HG02943 (cell line): ENCODE measurements at regions not wholly inside any gene's neighbourhood (a gene's known extent, or its start where the extent isn't known, plus 50 kb on each side); places are given as distances from the start of the nearest gene placed in this dataset.
"Not testable (repeated sequence)": the region's sequence is repeated elsewhere in the genome, so short reads cannot be mapped to it uniquely, and the experiment has no call there.

ENCODE experiments used
- ATAC-seq: cut with Tn5 transposase; IDR thresholded peaks from one replicate; pipeline ENCODE4 v1.9.1; 2021; ENCODE audit warnings: mild to moderate bottlenecking, low read depth, moderate library complexity; ENCODE audit not compliant: unreplicated experiment

DNA sequence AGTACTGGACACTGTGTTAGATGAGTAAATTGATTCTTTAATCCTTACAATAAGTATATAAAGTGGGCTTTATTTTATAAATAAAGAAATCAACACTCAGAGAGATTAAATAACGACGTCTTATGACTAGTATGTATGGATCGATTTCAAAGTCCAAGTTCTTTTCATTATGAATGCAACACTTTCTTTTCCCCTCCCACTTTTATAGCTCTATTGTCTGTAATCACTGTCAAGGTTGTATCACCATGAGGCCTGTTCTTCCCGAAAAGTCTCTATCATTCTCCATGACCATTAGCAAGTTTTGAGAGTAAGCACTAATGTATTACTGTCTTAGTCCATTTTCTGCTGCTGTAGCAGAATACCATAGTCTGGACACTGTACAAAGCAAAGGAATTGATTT lies 228.4 kb downstream of the TLR4 start:
- ATAC-seq: no peak

DNA sequence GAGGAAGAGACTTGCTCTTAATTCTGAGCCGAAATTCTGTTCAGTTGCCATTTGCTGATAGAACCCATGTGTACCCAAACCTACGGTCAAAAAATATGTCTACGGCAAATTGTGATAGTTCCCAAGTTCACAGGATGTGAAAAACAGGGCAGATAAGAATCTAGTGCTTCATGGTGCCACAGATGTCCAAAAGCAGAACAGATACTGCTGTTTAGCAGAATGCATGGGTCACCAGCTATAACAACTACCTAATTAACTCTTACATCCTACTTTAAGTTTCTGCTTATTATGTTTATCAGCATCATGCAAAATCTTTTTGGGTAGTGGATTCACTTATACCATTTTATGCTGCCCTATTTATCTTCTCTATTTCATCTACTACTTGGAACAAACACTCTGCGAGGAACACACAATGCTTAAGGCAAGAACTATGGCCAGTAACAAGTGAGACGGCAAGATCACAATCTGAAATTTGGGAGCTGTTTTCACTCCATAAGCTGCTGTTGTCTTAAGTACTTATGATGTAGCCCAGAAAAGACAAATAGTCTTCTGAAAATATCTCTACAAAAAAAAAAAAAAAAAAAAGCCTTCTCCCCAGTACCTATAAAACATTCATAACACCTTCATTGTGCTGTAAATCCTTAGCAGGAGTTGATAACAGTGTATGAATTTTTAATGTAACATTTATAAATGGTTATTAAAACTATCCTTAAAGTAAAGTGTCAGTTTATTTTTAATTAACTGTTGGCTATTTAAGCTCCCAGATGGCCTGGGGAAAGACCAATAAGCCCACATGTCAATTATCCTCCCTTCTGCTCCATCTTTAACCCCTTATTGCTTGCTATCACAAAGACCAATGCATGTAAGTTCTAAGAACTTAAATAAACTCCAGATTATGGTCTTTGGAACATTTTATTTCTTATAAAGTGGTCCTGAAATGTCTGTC lies 232.3 kb downstream of the TLR4 start:
- ATAC-seq: peak; percentile 99

DNA sequence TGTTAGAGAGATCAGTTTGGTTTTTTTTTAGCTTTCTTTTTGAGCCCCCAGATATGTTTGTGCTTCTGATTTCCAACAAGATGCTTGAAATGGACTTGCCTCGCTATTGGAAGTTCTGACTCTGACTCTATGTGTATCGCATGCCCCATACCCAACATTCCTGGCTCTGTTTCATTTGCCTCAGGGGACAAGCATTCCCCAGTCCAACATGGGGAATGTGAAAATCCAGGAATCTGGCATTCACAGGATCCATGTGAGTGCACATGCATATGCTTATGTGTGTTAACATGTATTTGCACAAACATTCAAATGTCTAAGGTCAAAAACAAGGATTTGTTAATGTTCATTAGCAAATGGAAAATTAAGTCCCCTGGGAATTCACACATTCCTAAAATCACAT lies 233.9 kb downstream of the TLR4 start:
- no peak for ATAC-seq

DNA sequence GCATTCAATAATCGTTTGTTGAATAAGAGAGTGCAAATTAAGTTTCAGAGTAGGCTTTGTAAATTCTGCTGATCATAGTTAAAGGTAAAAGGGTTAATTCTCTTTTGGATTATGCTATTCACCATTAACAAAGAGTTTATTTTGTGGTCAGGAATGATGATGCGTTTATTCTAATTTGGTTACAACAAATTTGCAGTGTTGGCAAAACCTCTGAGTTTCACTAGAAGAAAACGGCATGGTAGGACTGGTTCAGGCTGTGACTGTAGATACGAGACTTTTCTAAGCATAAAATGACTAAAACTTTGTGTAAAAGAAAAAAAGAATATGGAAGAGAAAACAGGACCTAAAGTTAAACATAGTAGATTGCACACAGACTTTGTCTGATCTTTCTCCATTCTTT lies 234.7 kb downstream of the TLR4 start:
- ATAC-seq: no peak

DNA sequence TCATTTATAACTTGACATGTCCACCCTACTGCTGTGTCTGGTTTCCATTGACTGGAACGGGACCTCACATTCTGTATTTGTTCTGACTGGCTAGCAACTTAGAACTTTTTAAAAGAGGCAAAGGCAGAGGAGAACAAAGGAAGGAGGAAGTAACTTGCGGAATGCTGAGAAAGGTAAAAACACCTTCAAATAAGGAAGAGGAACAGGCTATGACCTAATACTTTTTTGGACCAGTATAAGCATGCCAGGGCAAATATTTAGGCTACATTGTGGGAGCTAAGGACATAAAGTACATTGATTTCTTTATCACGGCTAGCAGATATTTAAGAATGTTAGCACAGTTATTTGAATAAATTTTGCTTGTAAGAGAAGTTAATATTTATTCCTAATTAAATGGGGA lies 240.5 kb downstream of the TLR4 start:
- ATAC-seq: not testable (repeated sequence)

DNA sequence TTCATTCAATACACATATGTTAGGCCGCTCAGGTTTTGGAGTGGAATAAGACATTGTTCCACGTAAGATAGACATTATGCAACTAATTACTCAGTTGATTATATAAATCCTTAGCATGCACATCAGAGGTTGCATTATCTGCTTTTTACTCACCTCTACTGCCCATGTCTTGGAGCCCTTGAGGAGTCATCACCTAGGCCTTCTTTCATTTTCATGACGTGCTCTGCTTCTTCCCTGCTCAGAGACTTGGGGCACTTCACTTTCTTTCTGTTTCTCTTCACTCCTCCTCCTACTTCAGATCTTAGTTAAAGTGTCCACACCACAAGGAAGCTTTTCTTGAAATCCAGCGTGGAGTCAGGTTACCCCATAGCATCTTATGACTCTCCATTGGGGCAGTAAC lies 241.1 kb downstream of the TLR4 start:
- ATAC-seq: no peak

DNA sequence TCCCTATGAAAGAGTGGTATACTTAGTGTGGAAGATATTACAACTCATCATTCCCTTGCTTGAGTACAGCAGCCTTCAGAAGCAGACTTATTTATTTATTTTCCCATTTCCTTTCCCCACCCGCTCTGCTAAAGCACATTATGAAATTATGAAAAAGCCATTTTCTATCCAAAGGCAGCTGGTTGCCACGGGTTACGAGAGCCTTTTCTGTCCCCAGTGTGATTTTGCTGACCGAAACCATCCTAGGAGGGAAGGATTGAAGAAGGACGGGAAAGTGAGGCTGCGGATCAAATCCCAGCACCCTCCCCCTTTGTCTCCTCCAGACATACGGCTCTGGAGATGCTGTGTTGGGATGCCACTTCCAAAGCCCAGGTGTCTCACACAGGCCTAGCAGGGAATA lies 246.9 kb downstream of the TLR4 start:
- ATAC-seq: no peak

DNA sequence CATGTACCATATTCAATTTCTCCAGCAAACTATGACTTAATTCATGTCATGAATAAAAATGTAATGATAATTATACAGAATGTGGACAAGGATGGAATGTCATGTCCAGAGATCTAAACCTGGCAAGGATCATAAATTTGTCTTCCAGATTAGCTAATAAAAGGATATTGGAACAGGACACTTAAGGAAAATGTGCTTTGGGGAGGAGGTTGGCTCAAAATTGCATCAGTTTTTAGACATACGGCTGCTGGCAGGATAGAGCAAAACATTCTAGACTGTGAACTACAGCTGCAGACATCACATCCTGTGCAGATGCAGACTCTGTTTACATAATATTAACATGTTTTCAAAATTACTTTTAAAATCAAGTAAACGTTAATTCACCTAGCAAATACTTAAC lies 248.4 kb downstream of the TLR4 start:
- no peak for ATAC-seq

DNA sequence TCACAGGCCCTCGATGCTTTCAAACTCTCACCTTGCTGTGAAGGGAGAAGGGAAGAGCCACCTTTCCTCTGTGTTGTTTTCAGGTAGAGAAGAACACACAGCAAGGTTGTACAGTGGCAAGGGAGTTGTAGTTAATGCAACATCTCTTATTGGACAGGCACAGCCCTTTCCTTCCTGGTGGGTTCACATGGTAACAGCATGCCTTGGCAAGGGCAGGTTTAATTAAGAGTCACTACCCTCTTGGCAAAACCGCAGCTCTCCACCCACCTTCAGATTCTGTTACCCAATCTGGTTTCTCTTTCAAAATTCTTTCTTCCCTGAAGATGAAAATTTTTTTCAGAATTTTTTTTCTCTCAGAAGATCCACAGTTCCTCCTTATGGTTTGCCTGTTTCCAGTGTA lies 253.1 kb downstream of the TLR4 start:
- no peak for ATAC-seq

DNA sequence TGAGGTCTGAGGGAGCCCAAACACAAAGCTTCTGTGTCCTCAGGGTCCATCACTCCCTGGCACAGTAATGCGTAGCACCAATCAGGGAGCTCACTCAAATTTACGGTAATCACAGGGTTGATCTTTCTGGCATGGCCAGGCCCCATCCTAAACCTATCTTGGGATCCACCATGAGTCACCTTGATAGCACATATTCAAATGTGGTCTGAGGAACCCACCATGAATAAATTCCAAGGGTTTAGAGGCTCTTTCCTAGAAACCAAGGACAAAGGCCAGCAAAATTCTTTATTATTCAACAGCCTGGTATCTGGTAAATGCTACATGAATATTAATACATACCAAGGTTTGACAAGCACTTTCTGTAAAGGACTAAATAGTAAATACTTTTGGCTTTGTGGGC lies 254.5 kb downstream of the TLR4 start:
- no peak for ATAC-seq

DNA sequence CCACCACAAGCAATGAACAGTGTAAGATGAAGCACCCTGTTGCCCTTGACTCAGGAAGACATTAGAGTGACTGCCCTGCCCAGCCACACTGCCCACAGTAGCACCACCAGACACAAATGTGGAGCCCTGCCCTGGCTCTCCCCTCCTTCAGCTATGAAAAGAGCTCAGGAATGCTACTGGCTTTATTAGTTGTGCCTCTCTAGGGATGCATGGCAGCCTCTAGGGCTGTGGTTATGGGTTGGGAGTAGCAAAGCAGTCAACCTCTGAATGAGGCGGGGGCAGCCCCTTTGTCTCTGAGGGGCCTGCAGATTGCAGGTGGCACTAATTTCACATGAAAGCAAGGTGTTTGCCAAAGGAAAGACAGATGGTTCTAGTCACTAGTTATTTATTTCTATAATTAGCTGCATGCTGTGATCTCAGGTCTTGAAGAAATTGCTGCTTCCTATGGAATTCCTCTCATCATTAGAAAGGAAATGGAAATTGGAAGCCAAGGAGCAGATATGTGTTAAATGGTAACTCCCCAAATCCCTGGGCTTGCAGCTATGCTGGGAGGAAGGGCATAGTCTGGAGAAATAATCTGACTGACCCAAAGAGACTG lies 259.4 kb downstream of the TLR4 start:
- no peak for ATAC-seq

DNA sequence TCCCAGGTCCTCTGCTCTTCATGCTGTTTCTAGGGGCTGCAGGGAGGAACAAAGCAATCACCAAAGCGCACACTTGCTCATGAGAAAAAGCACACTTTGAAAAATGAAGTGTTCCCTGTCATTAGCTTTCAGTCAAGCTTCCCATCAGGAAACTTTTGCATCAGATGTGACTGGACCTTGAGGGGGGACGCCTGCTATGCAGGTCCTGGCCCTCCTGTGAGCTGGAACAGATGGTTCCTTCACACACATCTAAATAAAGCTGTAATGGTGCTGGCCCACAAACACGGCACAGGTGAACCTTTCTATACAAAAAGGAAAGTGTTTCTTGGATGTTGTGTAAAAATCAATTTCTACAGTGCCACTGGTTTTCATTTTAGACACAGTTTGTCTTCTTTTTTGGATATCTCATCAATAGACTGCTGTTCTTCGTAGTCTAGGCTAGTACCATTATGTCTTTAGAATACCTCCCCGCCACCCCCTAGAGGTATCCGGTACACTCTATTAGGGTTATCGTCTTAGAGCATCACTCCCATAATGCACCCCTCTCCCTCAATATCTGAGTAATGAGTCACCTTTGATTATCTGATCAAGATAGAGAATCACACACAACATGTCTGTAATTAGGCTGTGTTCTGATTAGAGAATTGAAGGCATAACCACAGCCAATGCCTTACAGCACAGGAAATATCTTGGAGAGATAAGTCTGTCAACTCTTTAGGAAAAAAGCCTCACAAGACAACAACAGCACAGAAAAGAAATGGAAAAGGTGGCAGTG lies 266.3 kb downstream of the TLR4 start:
- ATAC-seq: no peak

DNA sequence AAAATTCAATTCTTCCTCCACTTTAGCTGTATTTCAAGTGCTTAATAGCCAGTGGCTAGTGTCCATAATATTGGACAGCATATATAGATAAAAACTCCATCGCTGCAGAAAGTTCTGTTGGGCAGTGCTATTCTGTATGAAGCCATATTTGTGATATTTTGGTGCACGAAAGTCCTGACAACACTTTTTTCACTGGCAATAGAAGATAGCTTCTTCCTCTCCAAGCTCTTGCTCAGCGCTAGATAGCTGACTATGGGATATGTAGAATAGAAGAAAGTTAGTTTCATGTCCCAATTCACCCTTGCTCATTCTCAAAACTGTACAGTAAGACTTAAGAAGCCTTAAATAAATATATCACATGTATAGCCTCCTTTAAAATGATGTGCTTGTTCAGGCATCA lies 269.9 kb downstream of the TLR4 start:
- no peak for ATAC-seq

DNA sequence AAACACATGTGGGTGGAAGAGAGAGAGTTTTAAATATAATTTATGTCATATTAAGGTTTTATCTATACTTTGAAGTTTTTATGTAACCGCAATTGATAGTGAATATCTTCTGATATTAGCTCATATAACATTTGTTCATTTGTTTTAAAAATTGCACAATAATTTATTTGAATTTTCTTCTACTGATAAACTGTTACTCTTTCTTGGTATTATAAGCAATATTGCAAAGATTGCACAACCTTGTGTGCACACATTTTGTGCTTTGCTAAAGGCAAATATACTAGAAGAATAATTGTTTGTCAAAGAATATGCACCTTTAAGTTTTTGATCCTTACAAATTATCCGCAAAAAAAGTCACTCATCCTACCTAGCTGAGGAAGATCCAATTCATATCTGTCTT lies 275.7 kb downstream of the TLR4 start:
- no peak for ATAC-seq

DNA sequence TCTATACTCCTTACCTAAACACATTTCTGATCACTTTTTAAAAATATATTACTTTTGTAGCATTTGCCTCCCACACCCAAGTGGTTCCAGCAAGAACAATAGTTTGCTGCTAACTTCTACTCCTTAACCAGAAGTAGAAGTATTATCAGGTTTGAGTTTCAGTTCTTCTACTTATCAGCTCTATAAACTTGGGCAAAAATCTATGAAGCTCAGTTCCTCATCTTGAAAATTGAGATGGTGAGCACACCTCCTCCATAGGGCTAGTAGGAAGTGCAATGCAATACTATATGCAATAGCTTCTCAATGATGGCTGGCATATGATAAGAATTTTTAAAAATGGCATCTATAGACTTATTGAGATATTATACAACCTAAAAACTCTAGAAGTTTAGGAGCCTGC lies 283.7 kb downstream of the TLR4 start:
- ATAC-seq: no peak

DNA sequence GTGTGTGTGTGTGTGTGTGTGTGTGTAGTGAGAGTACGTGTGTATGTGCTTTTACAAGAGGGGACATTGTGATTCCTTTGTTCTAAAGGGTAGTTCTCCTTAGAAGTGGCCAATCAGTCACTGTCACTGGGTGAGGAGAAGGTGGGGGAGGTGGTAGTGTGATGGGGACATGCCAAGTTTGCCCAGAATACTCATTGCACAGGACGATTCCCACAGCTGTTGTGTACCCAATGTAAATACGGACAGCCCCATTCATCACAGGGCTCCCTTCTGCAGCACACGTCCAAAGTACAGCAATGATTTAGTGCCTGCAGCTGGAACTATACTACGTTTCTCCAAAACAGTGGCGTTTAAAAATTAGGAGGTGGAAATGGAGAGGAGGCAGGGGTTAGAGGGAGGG lies 287.8 kb downstream of the TLR4 start:
- ATAC-seq: no peak

DNA sequence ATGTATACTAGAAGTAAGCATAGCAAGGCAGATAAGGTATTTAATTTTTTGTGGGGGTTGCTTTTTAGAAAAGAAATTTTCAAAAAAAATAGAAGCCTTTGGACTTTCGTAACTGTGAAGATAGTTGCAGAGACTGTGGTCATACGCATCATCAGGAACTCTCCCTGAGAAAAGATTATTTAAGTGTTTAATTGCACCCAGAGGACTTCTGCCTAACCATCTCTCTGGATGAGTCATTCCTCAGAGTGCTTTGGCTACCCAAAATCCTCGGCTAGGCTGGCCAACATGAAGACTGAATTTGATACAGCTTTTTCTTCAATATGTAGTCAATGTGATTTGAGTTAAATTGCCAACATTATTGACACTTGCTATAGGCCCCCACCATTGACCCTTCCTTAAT lies 296.4 kb downstream of the TLR4 start:
- no peak for ATAC-seq

DNA sequence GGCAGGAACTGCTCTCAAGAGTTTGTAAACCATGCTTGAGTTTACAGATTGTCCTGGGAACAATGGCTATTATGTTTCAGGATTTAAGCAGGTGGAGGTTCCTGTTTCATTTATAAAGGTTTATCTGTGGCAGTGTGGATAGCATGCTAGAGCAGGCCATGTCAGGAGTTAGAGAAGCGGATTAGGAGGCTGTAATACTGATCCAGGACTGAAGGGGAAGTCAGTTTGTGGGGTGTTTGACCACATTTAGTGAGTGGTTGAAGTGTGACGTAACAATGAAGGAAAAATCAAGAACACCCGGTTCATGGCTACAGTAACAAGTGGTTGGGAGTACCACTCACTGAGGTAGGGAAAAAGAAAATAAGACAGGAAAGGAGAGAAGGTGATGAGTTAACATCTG lies 299.0 kb downstream of the TLR4 start:
- ATAC-seq: no peak

DNA sequence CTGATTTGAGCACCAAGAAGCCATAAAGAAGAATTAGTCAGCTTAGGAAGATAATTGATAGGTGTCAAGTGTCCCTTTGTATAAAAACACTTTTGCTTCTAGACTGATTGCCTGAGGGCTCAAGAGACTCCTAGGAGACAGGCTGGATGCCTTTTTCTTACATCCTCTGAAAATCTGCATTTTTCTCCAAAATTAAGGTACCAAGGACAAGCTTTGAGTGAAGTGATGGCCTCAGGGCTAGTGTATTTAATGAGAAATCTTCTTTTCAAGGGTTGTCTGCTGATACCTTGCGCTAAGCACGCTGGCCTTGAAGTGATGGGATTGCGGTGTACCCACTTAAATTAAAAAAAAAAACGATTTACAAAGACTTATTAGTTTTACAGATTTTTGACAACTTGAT lies 304.0 kb downstream of the TLR4 start:
- no peak for ATAC-seq

DNA sequence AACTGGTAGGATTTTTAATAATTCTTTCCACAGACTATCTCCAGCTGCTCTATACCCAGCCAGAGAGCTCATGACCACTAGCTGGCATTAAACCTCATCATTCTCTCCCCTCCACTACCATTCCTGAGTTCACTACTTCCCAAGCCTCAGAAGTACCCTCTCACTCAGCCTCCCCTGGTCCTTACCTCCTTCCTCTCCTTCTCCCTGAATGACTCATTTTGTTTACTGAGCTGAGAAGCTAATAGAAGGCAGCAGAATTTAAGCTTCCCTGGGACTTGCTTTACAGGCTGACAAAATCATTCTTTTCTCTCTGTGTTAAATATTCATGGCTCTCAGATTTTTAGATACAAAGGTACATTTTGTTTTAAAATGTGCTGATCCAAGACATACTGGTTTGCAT lies 305.4 kb downstream of the TLR4 start:
- no peak for ATAC-seq

DNA sequence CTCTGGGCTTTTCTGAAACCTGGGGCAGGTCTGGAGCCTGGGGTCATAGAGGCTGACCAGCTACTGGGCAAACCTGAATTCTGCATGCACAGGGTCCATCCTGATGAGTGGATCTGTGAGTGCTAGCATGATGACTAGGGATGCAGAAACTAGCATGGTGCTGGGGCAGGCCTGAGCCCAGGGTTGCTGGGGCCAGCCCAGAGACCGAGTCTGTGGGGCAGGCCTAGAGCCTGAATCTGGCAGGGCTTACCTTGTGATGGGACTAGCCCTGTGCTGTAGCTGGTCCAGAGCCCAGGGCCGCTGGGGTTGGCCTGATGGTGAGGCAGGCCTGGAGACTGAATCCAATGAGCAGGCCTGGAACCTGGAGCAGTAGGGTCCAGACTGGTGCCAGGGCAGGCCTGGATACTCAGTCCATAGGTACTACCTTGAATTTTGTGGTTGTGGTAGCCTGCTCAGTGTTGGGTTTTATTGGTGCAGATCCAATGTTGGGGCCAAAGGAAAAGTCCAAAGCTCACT lies 313.5 kb downstream of the TLR4 start:
- no peak for ATAC-seq
